Effector memory CD8-positive, alpha-beta T cell (primary cell): ENCODE measurements at regions not wholly inside any gene's neighbourhood (a gene's known extent, or its start where the extent isn't known, plus 50 kb on each side); places are given as distances from the start of the nearest gene placed in this dataset.
A peak's percentile ranks its signal among the peaks of the same experiment; 100 is the strongest.

Experiments
- ATAC-seq: fragments of 150-1000 bp; cut with Tn5 transposase; replicated peaks from 2 replicates; pipeline ENCODE4 v1.10.0; 2021; ENCODE audit warnings: mild to moderate bottlenecking, moderate library complexity
- DNase-seq, 3 experiments: peaks; one replicate each; pipeline ENCODE4 v3.0.0; 2021
- H3K27ac Mint-ChIP-seq, 2 donors: one replicate each; pipeline ENCODE4 v1.8.0; 2022; ENCODE audit warnings: mild to moderate bottlenecking in 2 of 2, mixed read lengths in 2 of 2, moderate library complexity in 2 of 2
- H3K27me3 Mint-ChIP-seq, 2 donors: one replicate each; pipeline ENCODE4 v1.8.0; 2022; ENCODE audit warnings: mixed read lengths in 2 of 2
- H3K36me3 Mint-ChIP-seq: one replicate; pipeline ENCODE4 v1.8.0; 2022; ENCODE audit warnings: mild to moderate bottlenecking, moderate library complexity, mixed read lengths; ENCODE audit not compliant: insufficient read depth
- H3K4me1 Mint-ChIP-seq, 2 donors: one replicate each; pipeline ENCODE4 v1.8.0; 2022; ENCODE audit warnings: low read depth in 2 of 2, mixed read lengths in 2 of 2
- H3K4me3 Mint-ChIP-seq, 2 donors: one replicate each; pipeline ENCODE4 v1.8.0; 2022; ENCODE audit warnings: mild to moderate bottlenecking in 2 of 2, mixed read lengths in 2 of 2, moderate library complexity in 2 of 2
- H3K9me3 Mint-ChIP-seq, 2 donors: one replicate each; pipeline ENCODE4 v1.8.0; 2022; ENCODE audit warnings: mixed read lengths in 2 of 2

GRCh38 chr22:49502126-49502826 is 325.4 kb downstream of the BRD1 start:
- no peak overlapping the region for H3K4me3 Mint-ChIP-seq
- DNase-seq (no peak), ATAC-seq (peak; percentile 47)
- no peaks in the 10 kb centered on the region for H3K4me1 Mint-ChIP-seq
- no peaks in the 10 kb centered on the region for H3K36me3 Mint-ChIP-seq
- H3K27me3 Mint-ChIP-seq: no peaks in the 10 kb centered on the region
- no peak overlapping the region for H3K27ac Mint-ChIP-seq
- H3K9me3 Mint-ChIP-seq: no peaks in the 10 kb centered on the region

GRCh38 chr22:49500942-49501395 is 326.7 kb downstream of the BRD1 start:
- Mint-ChIP-seq H3K4me1 (no peaks in the 10 kb centered on the region), H3K27ac (no peak overlapping the region), H3K4me3 (no peak overlapping the region), H3K27me3 (no peaks in the 10 kb centered on the region), H3K9me3 (no peaks in the 10 kb centered on the region), H3K36me3 (no peaks in the 10 kb centered on the region)
- no peak for DNase-seq
- no peak for ATAC-seq

- Mint-ChIP-seq H3K4me3 (no peak overlapping the region), H3K27ac (no peak overlapping the region), H3K27me3 (no peaks in the 10 kb centered on the region), H3K4me1 (no peaks in the 10 kb centered on the region), H3K36me3 (no peaks in the 10 kb centered on the region), H3K9me3 (no peaks in the 10 kb centered on the region)
- DNase-seq (no peak), ATAC-seq (no peak)
Observed at GRCh38 chr22:49500076-49500460, 327.6 kb downstream of the BRD1 start.

GRCh38 chr22:49499433-49500075 is 328.1 kb downstream of the BRD1 start:
- Mint-ChIP-seq H3K9me3 (no peaks in the 10 kb centered on the region), H3K4me3 (no peak overlapping the region), H3K27ac (no peak overlapping the region), H3K27me3 (no peaks in the 10 kb centered on the region), H3K36me3 (no peaks in the 10 kb centered on the region), H3K4me1 (no peaks in the 10 kb centered on the region)
- DNase-seq (no peak), ATAC-seq (no peak)

- ATAC-seq: no peak
- DNase-seq: no peak
- Mint-ChIP-seq H3K36me3 (no peaks in the 10 kb centered on the region), H3K27ac (no peak overlapping the region), H3K9me3 (no peaks in the 10 kb centered on the region), H3K4me1 (peaks cover 0 to 1% of the 10 kb centered on the region in 2 donors), H3K4me3 (no peak overlapping the region), H3K27me3 (peaks cover 0 to 5% of the 10 kb centered on the region in 2 donors)
Observed at GRCh38 chr22:49497266-49497665, 330.4 kb downstream of the BRD1 start.

GRCh38 chr22:49494555-49494954 is 333.1 kb downstream of the BRD1 start:
- H3K9me3 Mint-ChIP-seq: no peaks in the 10 kb centered on the region
- peaks cover 0 to 9% of the 10 kb centered on the region in 2 donors for H3K27me3 Mint-ChIP-seq
- peaks cover 0 to 1% of the 10 kb centered on the region in 2 donors for H3K4me1 Mint-ChIP-seq
- no peaks in the 10 kb centered on the region for H3K36me3 Mint-ChIP-seq
- DNase-seq (no peak), ATAC-seq (no peak)
- H3K4me3 Mint-ChIP-seq: no peak overlapping the region
- H3K27ac Mint-ChIP-seq: no peak overlapping the region

- ATAC-seq: no peak
- Mint-ChIP-seq H3K27me3 (peaks cover 0 to 9% of the 10 kb centered on the region in 2 donors), H3K4me3 (no peak overlapping the region)
Observed at GRCh38 chr22:49492741-49493251, 334.9 kb downstream of the BRD1 start.

GRCh38 chr22:49492308-49492707 is 335.4 kb downstream of the BRD1 start:
- no peak overlapping the region for H3K4me3 Mint-ChIP-seq
- peak overlapping the region in 1 of 2 donors; percentile 38 for H3K27ac Mint-ChIP-seq
- H3K36me3 Mint-ChIP-seq: no peaks in the 10 kb centered on the region
- DNase-seq: no peak
- peaks cover 0 to 1% of the 10 kb centered on the region in 2 donors for H3K4me1 Mint-ChIP-seq
- no peaks in the 10 kb centered on the region for H3K9me3 Mint-ChIP-seq
- ATAC-seq: no peak
- peaks cover 0 to 9% of the 10 kb centered on the region in 2 donors for H3K27me3 Mint-ChIP-seq

More at GRCh38 chr22:49492741-49493251, 334.9 kb downstream of the BRD1 start:
- Mint-ChIP-seq H3K36me3 (no peaks in the 10 kb centered on the region), H3K9me3 (no peaks in the 10 kb centered on the region), H3K27ac (peak overlapping the region in 1 of 2 donors; percentile 38), H3K4me1 (peaks cover 0 to 1% of the 10 kb centered on the region in 2 donors)
- no peak for DNase-seq

- H3K4me1 Mint-ChIP-seq: peaks cover 0 to 1% of the 10 kb centered on the region in 2 donors
- H3K27ac Mint-ChIP-seq: no peak overlapping the region
- H3K4me3 Mint-ChIP-seq: no peak overlapping the region
- no peaks in the 10 kb centered on the region for H3K9me3 Mint-ChIP-seq
- peaks cover 0 to 9% of the 10 kb centered on the region in 2 donors for H3K27me3 Mint-ChIP-seq
- no peak for ATAC-seq
- DNase-seq: no peak
- no peaks in the 10 kb centered on the region for H3K36me3 Mint-ChIP-seq
Observed at GRCh38 chr22:49491726-49492125, 335.9 kb downstream of the BRD1 start.

GRCh38 chr22:49491221-49491635 is 336.4 kb downstream of the BRD1 start:
- no peak overlapping the region for H3K4me3 Mint-ChIP-seq
- H3K27me3 Mint-ChIP-seq: peaks cover 0 to 9% of the 10 kb centered on the region in 2 donors
- DNase-seq (no peak), ATAC-seq (no peak)
- H3K27ac Mint-ChIP-seq: no peak overlapping the region
- no peaks in the 10 kb centered on the region for H3K9me3 Mint-ChIP-seq
- no peaks in the 10 kb centered on the region for H3K36me3 Mint-ChIP-seq
- peaks cover 0 to 1% of the 10 kb centered on the region in 2 donors for H3K4me1 Mint-ChIP-seq

GRCh38 chr22:49490692-49491091 is 337.0 kb downstream of the BRD1 start:
- no peaks in the 10 kb centered on the region for H3K36me3 Mint-ChIP-seq
- ATAC-seq: no peak

GRCh38 chr22:49489821-49490220 is 337.9 kb downstream of the BRD1 start:
- H3K4me3 Mint-ChIP-seq: no peak overlapping the region
- H3K27me3 Mint-ChIP-seq: peaks cover 0 to 13% of the 10 kb centered on the region in 2 donors
- DNase-seq (no peak), ATAC-seq (no peak)
- H3K36me3 Mint-ChIP-seq: no peaks in the 10 kb centered on the region
- H3K27ac Mint-ChIP-seq: no peak overlapping the region
- H3K9me3 Mint-ChIP-seq: no peaks in the 10 kb centered on the region
- peaks cover 0 to 1% of the 10 kb centered on the region in 2 donors for H3K4me1 Mint-ChIP-seq

More at GRCh38 chr22:49490692-49491091, 337.0 kb downstream of the BRD1 start:
- no peak overlapping the region for H3K4me3 Mint-ChIP-seq
- no peak for DNase-seq
- peaks cover 0 to 1% of the 10 kb centered on the region in 2 donors for H3K4me1 Mint-ChIP-seq
- peaks cover 0 to 9% of the 10 kb centered on the region in 2 donors for H3K27me3 Mint-ChIP-seq
- H3K9me3 Mint-ChIP-seq: no peaks in the 10 kb centered on the region
- H3K27ac Mint-ChIP-seq: no peak overlapping the region

- DNase-seq: no peak
- peaks cover 0 to 4% of the 10 kb centered on the region in 2 donors for H3K4me1 Mint-ChIP-seq
- H3K36me3 Mint-ChIP-seq: no peaks in the 10 kb centered on the region
- H3K9me3 Mint-ChIP-seq: no peaks in the 10 kb centered on the region
- ATAC-seq: no peak
- H3K27me3 Mint-ChIP-seq: peaks cover 0 to 22% of the 10 kb centered on the region in 2 donors
- H3K4me3 Mint-ChIP-seq: no peak overlapping the region
- H3K27ac Mint-ChIP-seq: no peak overlapping the region
Observed at GRCh38 chr22:49488943-49489342, 338.7 kb downstream of the BRD1 start.

GRCh38 chr22:49487950-49488349 is 339.7 kb downstream of the BRD1 start:
- Mint-ChIP-seq H3K9me3 (no peaks in the 10 kb centered on the region), H3K36me3 (no peaks in the 10 kb centered on the region), H3K4me3 (no peak overlapping the region), H3K27ac (no peak overlapping the region), H3K4me1 (peaks cover 0 to 3% of the 10 kb centered on the region in 2 donors), H3K27me3 (peaks cover 5 to 26% of the 10 kb centered on the region in 2 donors)
- no peak for ATAC-seq
- DNase-seq: no peak
